Activated T-helper 9 cell treated with anti-CD3 and anti-CD28 coated beads, Interleukin-2, amount 50 U/mL, for 16 hours (primary cell): ENCODE measurements at regions not wholly inside any gene's neighbourhood (a gene's known extent, or its start where the extent isn't known, plus 50 kb on each side); places are given as distances from the start of the nearest gene placed in this dataset.

Source experiments
- DNase-seq: peaks from one replicate; pipeline ENCODE4 v3.0.0-alpha.2; 2020; ENCODE audit warnings: low read depth

DNA sequence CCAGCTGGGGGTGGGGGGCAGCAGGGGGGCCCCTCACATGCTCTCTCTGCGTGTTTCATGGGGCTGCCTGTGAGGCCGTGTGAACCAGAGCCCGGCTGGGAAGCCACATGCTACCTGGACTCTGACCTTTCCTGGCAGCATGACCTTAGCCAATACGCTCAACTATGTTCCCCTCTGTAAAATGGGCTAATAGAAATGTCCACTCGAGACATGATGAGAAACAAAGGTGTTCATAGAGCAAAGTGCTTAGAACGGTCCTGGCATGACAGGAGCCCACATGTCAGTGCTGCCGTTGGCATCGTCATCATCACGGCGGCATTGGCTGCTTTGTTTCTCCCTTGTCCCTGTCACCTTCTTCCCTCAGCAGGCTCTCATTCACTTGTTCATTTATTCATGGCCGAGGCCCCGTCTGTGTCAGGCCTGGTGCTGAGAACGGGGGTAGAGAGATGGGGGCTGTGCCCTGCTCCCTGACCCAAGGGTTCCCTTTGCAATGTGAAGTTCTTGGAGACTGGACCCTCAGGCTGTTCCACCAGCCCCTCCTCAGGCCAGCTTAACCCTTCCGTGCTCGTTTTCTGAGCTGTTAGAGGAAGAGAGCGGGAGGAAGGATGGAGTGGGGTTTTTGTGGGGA lies 291.4 kb downstream of the SEC14L1 start:
- no peak for DNase-seq

- no peak for DNase-seq
Measured at GRCh38 chr17:77432742-77433141, 292.0 kb downstream of the SEC14L1 start.

DNA sequence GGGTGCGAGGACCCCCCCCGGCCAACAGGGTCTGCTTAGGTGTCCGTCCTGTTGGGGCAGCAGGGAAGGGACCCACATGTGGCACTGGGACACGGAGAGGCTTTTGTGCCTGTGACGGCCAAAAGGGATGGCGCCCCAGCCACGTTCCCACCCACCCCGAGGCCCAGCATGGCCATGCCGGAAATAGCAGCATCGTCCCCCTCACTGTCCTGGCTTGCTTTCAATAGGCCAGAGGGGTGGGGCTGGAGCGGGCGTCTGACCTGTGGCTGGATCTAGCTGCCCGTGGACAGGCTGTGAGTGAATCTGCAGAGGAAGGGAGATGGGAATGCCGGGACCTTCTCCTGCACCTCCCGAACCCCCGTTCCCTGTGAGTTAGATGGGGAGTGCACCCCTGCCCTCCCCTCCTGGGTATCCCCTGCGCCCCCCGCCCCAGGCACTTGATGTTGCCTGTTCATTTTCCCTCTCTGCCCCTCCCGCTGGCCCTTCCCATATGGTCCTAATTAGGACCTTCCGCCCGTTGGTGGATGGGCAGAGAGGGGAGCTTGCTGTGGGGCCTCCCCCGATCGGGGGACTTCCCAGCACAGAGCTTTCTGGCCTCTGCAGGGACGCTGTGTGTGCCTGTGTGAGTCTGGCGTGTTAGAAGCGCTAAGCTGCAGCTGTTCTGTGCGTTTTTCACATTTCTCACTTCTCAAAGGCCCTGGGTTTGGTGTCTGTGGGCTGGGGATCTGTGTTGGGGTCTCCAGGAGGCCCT lies 292.8 kb downstream of the SEC14L1 start:
- DNase-seq = no peak

- no peak for DNase-seq
Measured at GRCh38 chr17:77434136-77435114, 293.7 kb downstream of the SEC14L1 start.

DNA sequence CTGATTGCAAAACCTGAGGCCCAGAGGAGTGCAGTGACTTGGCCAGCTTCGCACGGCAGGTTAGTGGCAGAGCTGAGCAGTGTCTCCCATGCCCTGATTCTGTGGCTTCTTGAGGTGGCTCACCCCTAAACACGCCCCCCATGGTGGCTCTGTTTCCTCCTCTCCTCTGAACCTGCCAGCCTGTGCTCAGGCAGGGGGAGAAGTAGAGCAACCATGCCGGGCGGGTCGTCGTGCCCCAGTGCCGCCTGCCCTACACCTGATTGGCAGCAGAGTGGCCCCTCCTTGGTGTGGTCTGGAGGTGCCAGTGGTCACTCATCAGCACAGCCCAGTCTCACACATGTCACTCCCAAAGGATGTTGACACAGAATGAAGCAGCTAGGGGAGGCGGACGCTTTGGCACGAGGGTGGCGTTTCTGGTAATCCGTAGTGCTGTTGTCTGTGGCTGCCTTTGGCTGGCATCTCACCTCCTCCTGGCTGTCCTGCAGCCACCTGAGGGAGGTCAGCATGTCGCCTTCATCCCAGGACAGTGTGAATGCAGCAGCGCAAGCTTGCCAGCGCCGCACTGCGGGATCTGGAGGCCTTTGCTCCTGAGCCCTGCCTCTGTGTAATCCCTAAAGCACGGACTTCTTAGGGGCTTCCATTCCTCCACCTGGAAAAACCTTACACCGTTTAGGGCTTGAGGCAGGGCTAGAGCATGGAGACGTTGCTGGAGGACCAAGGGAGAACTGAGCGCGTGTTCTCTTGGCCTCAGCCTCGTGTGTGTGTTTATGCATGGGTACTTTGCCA lies 294.7 kb downstream of the SEC14L1 start:
- DNase-seq = no peak

- no peak for DNase-seq
Measured at GRCh38 chr17:77436058-77436442, 295.3 kb downstream of the SEC14L1 start.

- no peak for DNase-seq
Measured at GRCh38 chr17:77436481-77436880, 295.7 kb downstream of the SEC14L1 start.

DNA sequence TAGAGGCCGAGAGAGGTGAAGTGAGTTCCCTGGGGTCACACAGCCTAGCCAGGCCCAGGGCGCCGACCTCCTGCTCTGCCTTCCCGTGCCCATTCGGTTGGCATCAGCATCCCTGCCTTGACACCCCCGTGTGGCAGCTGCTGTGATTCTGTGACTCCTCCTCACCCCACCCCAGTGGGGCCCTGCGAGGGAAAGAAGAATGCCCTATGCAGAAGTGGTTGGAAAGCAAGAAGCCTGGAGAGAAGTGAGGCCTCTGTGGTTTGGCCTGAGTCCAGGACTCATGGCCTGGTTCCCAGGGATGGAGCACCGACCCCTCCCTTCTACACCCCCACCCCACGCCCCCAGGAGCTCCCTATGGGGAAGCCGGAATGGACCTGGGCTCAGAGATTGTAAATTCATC lies 296.2 kb downstream of the SEC14L1 start:
- DNase-seq = no peak

DNA sequence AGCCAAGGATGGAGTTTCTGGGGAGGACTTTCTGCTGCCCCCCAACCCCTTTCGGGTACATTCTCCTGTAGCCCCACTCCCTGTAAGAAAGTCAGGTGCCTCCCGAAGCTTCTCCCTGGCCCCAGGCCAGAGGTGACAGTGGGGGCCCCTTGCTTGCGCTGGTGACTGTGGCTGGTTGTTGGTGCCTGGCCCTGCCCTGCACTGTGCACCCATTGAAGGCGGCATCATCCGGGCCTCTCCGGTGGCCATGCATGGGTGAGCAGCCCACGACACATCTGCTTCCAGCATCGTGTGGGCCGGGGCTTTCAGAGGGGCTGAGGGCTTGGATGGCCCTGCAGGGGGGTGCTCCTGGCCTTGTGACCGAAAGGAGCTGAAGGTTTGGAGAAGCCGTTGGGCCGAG lies 297.0 kb downstream of the SEC14L1 start:
- DNase-seq = no peak

- no peak for DNase-seq
Measured at GRCh38 chr17:77438241-77439188, 297.7 kb downstream of the SEC14L1 start.

DNA sequence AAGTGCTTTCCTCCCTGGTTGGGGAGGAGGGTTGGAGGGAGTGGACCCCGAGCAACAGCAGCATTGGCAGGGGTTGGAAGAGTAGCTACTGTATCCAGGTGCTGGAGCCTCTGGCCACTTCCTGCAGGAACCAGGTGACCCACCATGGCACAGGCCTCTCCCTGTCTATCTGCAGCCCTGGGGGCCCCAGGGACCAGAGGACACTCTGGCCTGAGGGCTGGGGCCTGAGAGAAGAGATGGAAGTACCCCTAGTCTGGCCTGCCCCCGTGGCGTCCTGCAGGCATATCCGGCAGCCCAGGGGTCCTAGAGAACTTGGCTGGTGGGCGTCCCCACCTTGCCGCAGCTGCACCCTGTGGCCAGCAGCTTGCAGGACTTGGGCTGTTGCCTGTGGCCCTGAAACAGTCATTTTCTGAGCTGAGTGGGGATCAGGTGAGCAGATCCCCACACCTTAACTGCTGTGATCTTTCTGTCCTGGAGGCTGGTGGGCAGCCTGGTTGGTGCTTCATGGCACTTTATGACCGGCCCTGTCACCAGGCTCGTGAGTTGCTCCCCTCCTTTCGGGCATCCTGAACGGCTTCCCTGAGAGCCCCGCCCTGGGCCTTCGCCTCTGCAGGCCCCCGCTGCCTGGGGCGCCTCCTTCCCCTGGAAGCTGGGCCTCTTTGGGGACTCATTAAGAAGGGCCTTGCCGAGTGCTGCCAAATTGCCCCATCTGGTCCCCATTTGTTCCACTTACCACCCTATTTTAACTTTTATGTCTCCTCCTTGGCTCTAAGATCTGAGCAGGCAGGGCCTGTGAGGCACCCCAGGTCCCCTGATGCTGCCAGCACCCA lies 298.6 kb downstream of the SEC14L1 start:
- DNase-seq = no peak

DNA sequence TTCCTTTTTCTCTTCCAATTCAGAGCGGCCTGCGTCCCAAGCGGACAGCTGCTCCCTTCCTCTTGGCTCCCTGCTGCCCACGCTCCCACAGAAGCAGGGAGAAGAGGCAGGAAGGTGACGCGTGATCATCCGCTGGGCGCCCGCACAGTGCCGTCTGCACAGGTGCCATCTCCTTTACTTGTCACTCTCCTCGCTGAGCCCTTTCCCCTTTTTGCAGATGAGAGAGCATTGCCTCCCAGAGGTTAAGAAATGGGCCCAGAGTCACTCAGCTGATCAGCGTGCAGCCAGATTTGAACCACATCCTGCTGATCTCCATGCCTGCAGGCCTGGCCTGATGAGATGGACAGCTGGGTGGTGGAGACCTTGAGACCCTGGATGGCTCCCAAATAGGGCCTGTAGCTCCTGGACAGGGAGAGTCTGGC lies 299.8 kb downstream of the SEC14L1 start:
- DNase-seq = no peak

GRCh38 chr17:77441130-77441920 lies 300.6 kb downstream of the SEC14L1 start:
- peak; percentile 67 for DNase-seq

DNA sequence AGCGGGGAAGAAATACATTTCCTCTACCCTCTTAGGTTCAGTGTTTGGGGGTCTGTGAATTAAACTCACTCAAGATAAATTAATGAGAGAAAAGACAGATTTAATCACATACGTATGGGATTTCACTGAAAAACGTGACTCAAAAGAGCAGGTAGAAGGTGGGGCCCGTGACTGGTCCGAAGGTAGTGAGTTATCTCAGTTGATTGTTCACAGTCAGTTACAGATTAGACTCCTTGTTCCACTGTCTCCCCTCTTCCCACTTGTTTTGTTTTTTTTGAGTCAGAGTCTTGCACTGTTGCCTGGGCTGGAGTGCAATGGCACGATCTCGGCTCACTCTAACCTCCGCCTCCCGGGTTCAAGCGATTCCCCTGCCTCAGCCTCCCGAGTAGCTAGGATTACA lies 301.2 kb downstream of the SEC14L1 start:
- no peak for DNase-seq

GRCh38 chr17:77442976-77443747 lies 302.4 kb downstream of the SEC14L1 start:
- DNase-seq = no peak

- no peak for DNase-seq
Measured at GRCh38 chr17:77443748-77444260, 303.0 kb downstream of the SEC14L1 start.

- no peak for DNase-seq
Measured at GRCh38 chr17:77444628-77444983, 303.8 kb downstream of the SEC14L1 start.
